ENCODE measurements at regions not wholly inside any gene's neighbourhood (a gene's known extent, or its start where the extent isn't known, plus 50 kb on each side); places are given as distances from the start of the nearest gene placed in this dataset.
"Not testable (repeated sequence)": the region's sequence is repeated elsewhere in the genome, so short reads cannot be mapped to it uniquely, and the experiment has no call there.

DNA sequence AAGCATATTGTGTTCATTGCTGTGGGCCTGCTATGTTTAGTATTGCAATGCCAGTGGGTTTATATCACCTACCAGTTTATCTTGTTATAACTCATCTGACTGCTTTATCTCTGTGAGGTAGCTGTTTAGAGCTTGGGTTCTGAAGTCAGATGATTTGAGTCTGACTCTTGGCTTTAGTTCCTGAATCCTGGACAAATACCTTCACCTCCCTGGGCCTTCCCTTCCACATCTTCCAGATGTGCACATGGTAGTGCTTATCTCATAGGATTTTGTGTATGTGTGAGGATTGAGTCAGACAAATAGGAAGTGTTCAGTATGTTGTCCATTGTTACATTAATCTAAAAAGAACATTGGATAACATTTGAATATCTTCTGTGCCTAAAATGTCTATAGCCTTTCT is 63.5 kb upstream of the ANKRD10 start:
- ChIA-PET POLR2A (no interaction called here), CTCF (no interaction called here)
- Mint-ChIP-seq H3K27me3 (peaks cover 15% of the 10 kb centered on the region), H3K27ac (no peak overlapping the region), H3K4me1 (no peaks in the 10 kb centered on the region), H3K9me3 (peaks cover 7% of the 10 kb centered on the region), H3K4me3 (no peak overlapping the region), H3K36me3 (ENCODE audit: low read depth) (no peaks in the 10 kb centered on the region)
- no peak for DNase-seq
- ATAC-seq (ENCODE audit: low read depth) = no peak
- TF ChIP-seq, protein P1, sequence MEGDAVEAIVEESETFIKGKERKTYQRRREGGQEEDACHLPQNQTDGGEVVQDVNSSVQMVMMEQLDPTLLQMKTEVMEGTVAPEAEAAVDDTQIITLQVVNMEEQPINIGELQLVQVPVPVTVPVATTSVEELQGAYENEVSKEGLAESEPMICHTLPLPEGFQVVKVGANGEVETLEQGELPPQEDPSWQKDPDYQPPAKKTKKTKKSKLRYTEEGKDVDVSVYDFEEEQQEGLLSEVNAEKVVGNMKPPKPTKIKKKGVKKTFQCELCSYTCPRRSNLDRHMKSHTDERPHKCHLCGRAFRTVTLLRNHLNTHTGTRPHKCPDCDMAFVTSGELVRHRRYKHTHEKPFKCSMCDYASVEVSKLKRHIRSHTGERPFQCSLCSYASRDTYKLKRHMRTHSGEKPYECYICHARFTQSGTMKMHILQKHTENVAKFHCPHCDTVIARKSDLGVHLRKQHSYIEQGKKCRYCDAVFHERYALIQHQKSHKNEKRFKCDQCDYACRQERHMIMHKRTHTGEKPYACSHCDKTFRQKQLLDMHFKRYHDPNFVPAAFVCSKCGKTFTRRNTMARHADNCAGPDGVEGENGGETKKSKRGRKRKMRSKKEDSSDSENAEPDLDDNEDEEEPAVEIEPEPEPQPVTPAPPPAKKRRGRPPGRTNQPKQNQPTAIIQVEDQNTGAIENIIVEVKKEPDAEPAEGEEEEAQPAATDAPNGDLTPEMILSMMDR (IDR thresholded peaks at IDR 0.05) = no peak
- intact Hi-C loops (cut with micrococcal nuclease) = no loop called here

DNA sequence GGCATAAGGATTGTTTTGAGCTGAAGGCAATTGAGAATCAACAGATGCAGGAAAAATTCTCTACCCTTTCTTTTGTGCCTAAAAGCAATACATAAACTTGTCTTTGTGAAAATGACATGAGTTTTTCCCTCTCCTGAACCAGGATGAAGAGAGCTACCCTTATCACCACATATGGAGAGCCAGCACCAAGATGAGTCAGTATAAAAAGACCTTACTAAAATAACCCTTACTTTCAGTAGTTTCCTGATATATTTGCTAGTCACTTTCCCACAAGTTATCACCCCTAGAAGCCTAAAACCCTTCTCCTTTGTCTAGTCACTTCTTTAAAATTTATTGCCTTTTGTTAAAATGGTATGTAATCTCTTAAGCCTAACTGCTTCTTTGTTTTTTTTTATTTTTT is 61.9 kb upstream of the ANKRD10 start:
- intact Hi-C loops (cut with micrococcal nuclease) = no loop called here
- ChIA-PET CTCF (no interaction called here), POLR2A (no interaction called here)
- Mint-ChIP-seq H3K4me3 (no peak overlapping the region), H3K27ac (no peak overlapping the region), H3K36me3 (ENCODE audit: low read depth) (no peaks in the 10 kb centered on the region), H3K9me3 (peaks cover 7% of the 10 kb centered on the region), H3K27me3 (peaks cover 15% of the 10 kb centered on the region), H3K4me1 (no peaks in the 10 kb centered on the region)
- ATAC-seq (ENCODE audit: low read depth) = no peak
- TF ChIP-seq, protein P1 (IDR thresholded peaks at IDR 0.05) = no peak
- no peak for DNase-seq

DNA sequence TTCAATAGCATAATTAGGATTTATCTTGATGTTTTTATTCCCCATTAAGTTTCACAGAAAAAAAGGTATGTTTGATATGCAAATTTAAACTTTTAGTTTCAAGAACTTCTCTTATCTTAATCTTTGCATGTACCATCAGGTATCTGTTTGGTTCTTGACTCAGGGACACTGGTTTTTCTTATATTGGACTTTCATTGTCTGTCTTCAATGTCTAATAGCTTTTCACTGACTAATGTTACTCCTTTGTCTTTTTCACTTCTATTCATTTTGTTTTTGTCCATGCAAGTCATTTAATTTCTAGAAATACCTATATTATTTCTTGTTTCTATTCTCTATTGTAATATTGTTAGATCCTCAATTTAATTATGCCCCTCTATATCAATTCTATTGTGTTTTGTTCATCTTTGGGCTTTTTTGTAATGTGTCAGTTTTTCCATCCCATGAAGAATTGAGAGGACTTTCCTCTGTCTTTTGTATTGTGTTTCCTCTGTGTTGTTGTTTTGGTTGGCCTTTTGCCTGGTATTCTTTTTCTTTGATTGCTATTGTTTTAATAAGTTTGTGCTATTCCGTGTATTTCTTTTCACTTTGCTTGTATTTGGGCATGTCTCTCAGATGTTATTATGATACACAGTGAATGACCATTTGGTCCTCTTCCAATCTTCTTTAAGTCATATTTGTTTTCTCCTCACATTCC is 58.3 kb upstream of the ANKRD10 start:
- ATAC-seq (ENCODE audit: low read depth) (no peak), DNase-seq (no peak)
- Mint-ChIP-seq H3K4me3 (no peak overlapping the region), H3K27me3 (peaks cover 18% of the 10 kb centered on the region), H3K9me3 (no peaks in the 10 kb centered on the region), H3K36me3 (ENCODE audit: low read depth) (no peaks in the 10 kb centered on the region), H3K27ac (no peak overlapping the region), H3K4me1 (no peaks in the 10 kb centered on the region)
- POLR2A ChIA-PET = no interaction called here
- CTCF ChIA-PET = no interaction called here
- intact Hi-C loops (cut with micrococcal nuclease) = no loop called here
- TF ChIP-seq, protein P1 (IDR thresholded peaks at IDR 0.05) = no peak

DNA sequence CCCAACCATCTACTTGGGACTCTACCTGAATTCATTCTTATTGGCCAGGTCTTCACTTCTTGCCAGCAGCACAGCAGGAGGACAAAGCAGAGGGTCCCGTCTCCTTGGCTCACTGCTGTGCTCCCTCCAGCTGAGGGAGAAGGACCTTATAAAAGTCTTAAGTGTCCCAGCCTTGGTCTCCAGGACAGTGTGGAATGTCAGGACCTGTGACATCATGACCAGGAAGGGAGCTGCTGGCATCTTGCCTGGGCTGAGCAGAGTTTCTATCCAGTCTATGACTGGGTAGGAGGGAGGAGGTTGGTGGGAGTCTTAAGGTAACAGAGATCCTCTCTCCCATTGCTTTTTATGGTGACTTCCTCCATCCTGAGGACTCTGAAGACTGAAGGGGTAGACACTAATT is 56.6 kb upstream of the ANKRD10 start:
- TF ChIP-seq, protein P1 (IDR thresholded peaks at IDR 0.05) = no peak
- intact Hi-C loops (cut with micrococcal nuclease) = no loop called here
- no peaks in the 10 kb centered on the region for H3K4me1 Mint-ChIP-seq
- peaks cover 12% of the 10 kb centered on the region for H3K27me3 Mint-ChIP-seq
- CTCF ChIA-PET = no interaction called here
- POLR2A ChIA-PET = no interaction called here
- no peak overlapping the region for H3K27ac Mint-ChIP-seq
- H3K36me3 Mint-ChIP-seq (ENCODE audit: low read depth) = no peaks in the 10 kb centered on the region
- no peak for DNase-seq
- peaks cover 7% of the 10 kb centered on the region for H3K9me3 Mint-ChIP-seq
- no peak overlapping the region for H3K4me3 Mint-ChIP-seq
- ATAC-seq (ENCODE audit: low read depth) = no peak

DNA sequence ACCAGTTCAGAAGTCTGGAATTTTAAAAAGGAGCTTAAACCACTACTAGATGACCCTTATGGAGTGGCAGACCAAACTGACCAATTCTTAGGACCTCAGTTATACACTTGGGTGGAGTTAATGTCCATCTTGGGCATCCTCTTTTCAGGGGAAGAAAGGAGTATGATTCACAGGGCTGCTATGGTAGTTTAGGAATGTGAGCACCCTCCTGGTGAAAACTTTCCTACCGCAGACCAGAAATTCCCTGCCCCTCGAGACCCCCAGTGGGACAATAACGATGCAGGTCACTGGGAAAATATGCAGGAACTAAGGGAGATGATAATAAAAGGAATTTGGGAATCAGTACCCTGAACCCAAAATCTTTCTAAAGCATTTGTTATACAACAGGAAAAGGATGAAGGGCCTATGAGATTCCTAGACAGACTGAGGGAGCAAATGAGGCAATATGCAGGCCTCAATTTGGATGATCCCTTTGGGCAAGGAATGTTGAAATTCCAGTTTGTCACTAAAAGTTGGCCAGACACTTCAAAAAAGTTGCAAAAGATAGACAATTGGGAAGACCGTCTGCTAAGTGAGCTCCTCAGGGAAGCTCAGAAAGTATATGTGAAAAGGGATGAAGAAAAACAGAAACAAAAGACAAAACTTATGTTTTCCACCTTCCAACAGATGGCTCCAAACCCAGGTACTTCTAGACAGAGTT is 52.4 kb upstream of the ANKRD10 start:
- H3K36me3 Mint-ChIP-seq (ENCODE audit: low read depth); H3K4me1 Mint-ChIP-seq; POLR2A ChIA-PET; H3K27ac Mint-ChIP-seq; ATAC-seq (ENCODE audit: low read depth); DNase-seq; H3K4me3 Mint-ChIP-seq; intact Hi-C loops (cut with micrococcal nuclease); CTCF ChIA-PET: not testable (repeated sequence)
- Mint-ChIP-seq H3K27me3 (peaks cover 14% of the 10 kb centered on the region), H3K9me3 (peaks cover 24% of the 10 kb centered on the region)
